ENCODE measurements at regions not wholly inside any gene's neighbourhood (a gene's known extent, or its start where the extent isn't known, plus 50 kb on each side); places are given as distances from the start of the nearest gene placed in this dataset.

GRCh38 chr12:58781609-58782008 is 138.7 kb downstream of the LRIG3 start:
- Histone ChIP-seq H3K27me3 (replicated peaks) (no peaks in the 10 kb centered on the region), H3K27ac (no peak overlapping the region), H3K36me3 (replicated peaks) (no peaks in the 10 kb centered on the region), H3K4me3 (ENCODE audit: low read depth, low read length) (no peak overlapping the region)
- TF ChIP-seq, protein P1, sequence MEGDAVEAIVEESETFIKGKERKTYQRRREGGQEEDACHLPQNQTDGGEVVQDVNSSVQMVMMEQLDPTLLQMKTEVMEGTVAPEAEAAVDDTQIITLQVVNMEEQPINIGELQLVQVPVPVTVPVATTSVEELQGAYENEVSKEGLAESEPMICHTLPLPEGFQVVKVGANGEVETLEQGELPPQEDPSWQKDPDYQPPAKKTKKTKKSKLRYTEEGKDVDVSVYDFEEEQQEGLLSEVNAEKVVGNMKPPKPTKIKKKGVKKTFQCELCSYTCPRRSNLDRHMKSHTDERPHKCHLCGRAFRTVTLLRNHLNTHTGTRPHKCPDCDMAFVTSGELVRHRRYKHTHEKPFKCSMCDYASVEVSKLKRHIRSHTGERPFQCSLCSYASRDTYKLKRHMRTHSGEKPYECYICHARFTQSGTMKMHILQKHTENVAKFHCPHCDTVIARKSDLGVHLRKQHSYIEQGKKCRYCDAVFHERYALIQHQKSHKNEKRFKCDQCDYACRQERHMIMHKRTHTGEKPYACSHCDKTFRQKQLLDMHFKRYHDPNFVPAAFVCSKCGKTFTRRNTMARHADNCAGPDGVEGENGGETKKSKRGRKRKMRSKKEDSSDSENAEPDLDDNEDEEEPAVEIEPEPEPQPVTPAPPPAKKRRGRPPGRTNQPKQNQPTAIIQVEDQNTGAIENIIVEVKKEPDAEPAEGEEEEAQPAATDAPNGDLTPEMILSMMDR (IDR thresholded peaks at IDR 0.05; ENCODE audit: low read depth, low read length, missing control alignments) = no peak
- in situ Hi-C loops (cut with HindIII; ENCODE audit: low pct_ligation_motif_present, low sequenced_read_pairs) = no loop called here
- DNase-seq = no peak

DNA sequence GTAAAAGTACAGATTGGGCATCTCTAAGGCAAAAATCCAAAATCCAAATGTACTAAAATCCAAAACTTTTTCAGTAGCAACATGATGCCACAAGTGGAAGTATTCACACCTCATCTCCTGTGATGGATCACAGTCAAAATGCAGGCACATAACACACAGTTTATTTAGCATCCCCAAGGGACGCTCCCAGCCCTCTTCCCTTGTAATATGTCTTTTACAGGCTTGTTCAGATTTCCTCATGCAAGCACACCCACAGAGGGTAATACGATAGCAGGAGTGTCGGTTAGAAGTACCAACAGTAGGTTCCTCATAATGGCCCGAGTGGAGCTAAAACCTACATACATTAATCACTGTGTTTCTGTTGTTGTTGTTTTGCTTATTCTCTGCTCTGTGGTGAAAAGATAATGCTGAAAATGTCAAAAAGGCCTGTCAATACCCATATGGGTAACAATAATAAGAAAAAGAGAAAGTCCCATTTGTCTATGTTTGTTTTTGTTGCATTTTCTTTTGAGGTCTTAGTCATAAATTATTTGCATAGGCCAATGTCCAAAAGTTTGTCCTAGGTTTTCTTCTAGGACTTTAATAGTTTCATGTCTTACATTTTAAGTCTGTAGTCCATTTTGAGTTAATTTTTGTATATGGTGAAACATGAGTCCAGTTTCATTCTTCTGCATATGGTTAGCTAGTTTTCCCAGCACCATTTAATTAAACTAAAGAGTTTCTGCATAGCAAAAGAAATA is 133.1 kb downstream of the LRIG3 start:
- in situ Hi-C loops (cut with HindIII; ENCODE audit: low pct_ligation_motif_present, low sequenced_read_pairs) = no loop called here
- Histone ChIP-seq H3K36me3 (replicated peaks) (no peaks in the 10 kb centered on the region), H3K27ac (no peak overlapping the region), H3K4me3 (ENCODE audit: low read depth, low read length) (no peak overlapping the region), H3K27me3 (replicated peaks) (no peaks in the 10 kb centered on the region)
- TF ChIP-seq, protein P1 (IDR thresholded peaks at IDR 0.05; ENCODE audit: low read depth, low read length, missing control alignments) = no peak
- no peak for DNase-seq

DNA sequence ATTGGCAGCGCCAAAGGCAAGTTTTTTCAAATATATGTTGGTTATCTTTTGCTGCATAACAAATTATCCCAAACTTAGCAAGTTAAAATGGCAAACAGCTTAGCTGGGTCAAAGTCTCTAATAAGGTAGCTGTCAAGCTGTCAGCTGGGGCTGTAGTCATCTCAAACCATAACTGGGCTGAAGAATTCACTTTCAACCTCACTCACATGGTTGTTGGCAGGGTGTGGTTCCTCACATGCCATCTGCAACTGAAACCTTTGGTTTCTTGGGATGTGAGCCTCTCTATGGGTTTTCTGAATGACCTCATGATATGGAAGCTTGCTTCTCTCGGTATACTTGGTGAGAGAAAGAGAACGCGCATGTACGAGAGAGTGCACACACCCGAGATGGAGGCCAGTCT is 125.4 kb downstream of the LRIG3 start:
- no peak for DNase-seq
- Histone ChIP-seq H3K36me3 (replicated peaks) (no peaks in the 10 kb centered on the region), H3K4me3 (ENCODE audit: low read depth, low read length) (no peak overlapping the region), H3K27ac (no peak overlapping the region), H3K27me3 (replicated peaks) (no peaks in the 10 kb centered on the region)
- in situ Hi-C loops (cut with HindIII; ENCODE audit: low pct_ligation_motif_present, low sequenced_read_pairs) = no loop called here
- TF ChIP-seq, protein P1 (IDR thresholded peaks at IDR 0.05; ENCODE audit: low read depth, low read length, missing control alignments) = no peak

DNA sequence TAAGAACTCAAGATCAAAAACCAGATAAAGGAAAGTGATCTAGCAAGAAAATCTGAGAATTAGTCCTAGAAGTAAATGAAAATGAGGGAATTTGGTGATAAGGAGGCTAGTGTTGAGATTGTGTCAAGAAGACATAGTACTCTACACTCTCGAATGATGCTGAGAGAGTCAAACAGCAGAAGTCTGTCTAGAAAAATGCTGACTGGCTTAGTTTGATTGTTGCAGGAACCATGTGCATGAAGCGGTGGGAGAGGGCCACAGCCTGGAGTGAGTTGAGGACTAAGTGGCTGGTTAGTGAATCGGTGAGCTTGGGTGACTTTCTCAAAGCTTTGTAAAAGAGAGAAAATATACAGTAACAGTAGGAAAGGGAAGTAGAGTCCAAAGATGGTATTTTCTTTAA is 124.5 kb downstream of the LRIG3 start:
- no peaks in the 10 kb centered on the region for H3K36me3 ChIP-seq (replicated peaks)
- no peak for DNase-seq
- in situ Hi-C loops (cut with HindIII; ENCODE audit: low pct_ligation_motif_present, low sequenced_read_pairs) = no loop called here
- TF ChIP-seq, protein P1 (IDR thresholded peaks at IDR 0.05; ENCODE audit: low read depth, low read length, missing control alignments) = no peak
- no peak overlapping the region for H3K4me3 ChIP-seq (ENCODE audit: low read depth, low read length)
- H3K27me3 ChIP-seq (replicated peaks) = no peaks in the 10 kb centered on the region
- no peak overlapping the region for H3K27ac ChIP-seq

DNA sequence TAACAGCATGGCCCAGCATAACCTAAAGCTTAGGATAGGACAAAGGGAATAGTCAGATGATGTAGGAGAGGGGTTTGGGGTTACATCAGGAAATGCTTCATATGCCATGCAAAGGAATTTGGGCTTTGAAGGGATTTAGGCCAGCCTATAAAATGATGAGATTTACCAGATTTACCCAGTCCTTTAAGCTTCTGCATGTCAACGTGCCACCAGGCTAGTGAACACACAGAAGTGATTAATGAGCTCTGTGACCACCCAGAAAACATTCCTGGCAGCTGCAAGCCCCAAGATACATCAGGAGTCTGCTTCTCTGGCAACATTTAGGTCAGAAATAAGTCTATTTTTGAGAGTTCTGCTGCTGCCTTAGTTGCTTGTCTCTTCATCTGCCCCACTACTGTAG is 118.3 kb downstream of the LRIG3 start:
- in situ Hi-C loops (cut with HindIII; ENCODE audit: low pct_ligation_motif_present, low sequenced_read_pairs) = no loop called here
- no peak for DNase-seq
- no peaks in the 10 kb centered on the region for H3K36me3 ChIP-seq (replicated peaks)
- TF ChIP-seq, protein P1 (IDR thresholded peaks at IDR 0.05; ENCODE audit: low read depth, low read length, missing control alignments) = no peak
- no peak overlapping the region for H3K4me3 ChIP-seq (ENCODE audit: low read depth, low read length)
- H3K27me3 ChIP-seq (replicated peaks) = no peaks in the 10 kb centered on the region
- no peak overlapping the region for H3K27ac ChIP-seq

GRCh38 chr12:58803908-58804307 is 116.4 kb downstream of the LRIG3 start:
- no peak overlapping the region for H3K27ac ChIP-seq
- H3K36me3 ChIP-seq (replicated peaks) = no peaks in the 10 kb centered on the region
- H3K27me3 ChIP-seq (replicated peaks) = no peaks in the 10 kb centered on the region
- in situ Hi-C loops (cut with HindIII; ENCODE audit: low pct_ligation_motif_present, low sequenced_read_pairs) = no loop called here
- DNase-seq = peak; percentile 92
- no peak overlapping the region for H3K4me3 ChIP-seq (ENCODE audit: low read depth, low read length)
- TF ChIP-seq, protein P1 (IDR thresholded peaks at IDR 0.05; ENCODE audit: low read depth, low read length, missing control alignments) = no peak
